ENCODE measurements at regions not wholly inside any gene's neighbourhood (a gene's known extent, or its start where the extent isn't known, plus 50 kb on each side); places are given as distances from the start of the nearest gene placed in this dataset.

- TF ChIP-seq, protein P1, sequence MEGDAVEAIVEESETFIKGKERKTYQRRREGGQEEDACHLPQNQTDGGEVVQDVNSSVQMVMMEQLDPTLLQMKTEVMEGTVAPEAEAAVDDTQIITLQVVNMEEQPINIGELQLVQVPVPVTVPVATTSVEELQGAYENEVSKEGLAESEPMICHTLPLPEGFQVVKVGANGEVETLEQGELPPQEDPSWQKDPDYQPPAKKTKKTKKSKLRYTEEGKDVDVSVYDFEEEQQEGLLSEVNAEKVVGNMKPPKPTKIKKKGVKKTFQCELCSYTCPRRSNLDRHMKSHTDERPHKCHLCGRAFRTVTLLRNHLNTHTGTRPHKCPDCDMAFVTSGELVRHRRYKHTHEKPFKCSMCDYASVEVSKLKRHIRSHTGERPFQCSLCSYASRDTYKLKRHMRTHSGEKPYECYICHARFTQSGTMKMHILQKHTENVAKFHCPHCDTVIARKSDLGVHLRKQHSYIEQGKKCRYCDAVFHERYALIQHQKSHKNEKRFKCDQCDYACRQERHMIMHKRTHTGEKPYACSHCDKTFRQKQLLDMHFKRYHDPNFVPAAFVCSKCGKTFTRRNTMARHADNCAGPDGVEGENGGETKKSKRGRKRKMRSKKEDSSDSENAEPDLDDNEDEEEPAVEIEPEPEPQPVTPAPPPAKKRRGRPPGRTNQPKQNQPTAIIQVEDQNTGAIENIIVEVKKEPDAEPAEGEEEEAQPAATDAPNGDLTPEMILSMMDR (conservative IDR thresholded peaks at IDR 0.05) = no peak
- H3K27ac ChIP-seq = no peak overlapping the region
These were observed 167.8 kb upstream of the PPP3CA start for GRCh38 chr4:101515099-101515498.

GRCh38 chr4:101512416-101512815 lies 165.1 kb upstream of the PPP3CA start:
- TF ChIP-seq, protein P1 (conservative IDR thresholded peaks at IDR 0.05) = no peak
- no peak overlapping the region for H3K27ac ChIP-seq

DNA sequence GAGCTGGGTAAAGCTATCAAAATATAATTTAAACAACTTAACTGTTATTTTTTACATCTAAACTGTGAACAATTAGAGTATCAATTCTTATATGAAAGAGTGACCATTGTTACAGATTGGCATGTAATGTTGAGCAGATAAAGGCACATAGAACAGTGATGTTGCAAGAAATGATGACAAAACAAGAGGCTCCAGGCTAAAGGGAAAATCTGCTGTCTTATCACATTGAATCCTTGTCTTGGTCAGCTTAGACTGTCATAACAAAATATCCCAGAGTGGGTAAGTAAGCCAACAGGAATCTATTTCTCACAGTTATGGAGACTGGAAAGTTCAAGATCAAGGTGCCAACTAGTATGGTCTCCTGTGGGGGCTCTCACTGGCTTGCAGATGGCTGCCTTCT lies 154.1 kb upstream of the PPP3CA start:
- TF ChIP-seq, protein P1 (conservative IDR thresholded peaks at IDR 0.05) = no peak
- no peak overlapping the region for H3K27ac ChIP-seq

GRCh38 chr4:101500742-101501141 lies 153.4 kb upstream of the PPP3CA start:
- TF ChIP-seq, protein P1 (conservative IDR thresholded peaks at IDR 0.05) = no peak
- no peak overlapping the region for H3K27ac ChIP-seq

DNA sequence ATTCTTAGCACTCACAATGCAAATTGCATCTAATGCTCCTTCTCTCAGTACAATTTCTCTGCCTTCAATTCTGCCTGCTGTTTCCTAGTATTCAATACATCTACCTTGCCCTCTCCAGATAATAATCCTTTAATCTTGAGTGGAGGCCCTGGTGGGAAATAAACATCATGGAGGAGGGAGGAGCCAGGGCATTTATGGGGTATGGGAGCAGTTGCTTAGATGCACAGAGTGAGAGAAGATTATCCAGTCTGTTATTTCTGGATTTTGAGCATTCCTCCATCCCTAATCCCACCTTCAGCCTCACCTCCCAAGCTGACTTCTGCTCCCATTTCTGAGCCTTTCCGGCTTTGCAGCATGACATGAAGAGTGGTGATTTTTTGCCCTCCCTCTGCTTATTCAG lies 127.9 kb upstream of the PPP3CA start:
- TF ChIP-seq, protein P1 (conservative IDR thresholded peaks at IDR 0.05) = no peak
- H3K27ac ChIP-seq = no peak overlapping the region

GRCh38 chr4:101471201-101471600 lies 123.9 kb upstream of the PPP3CA start:
- TF ChIP-seq, protein P1 (conservative IDR thresholded peaks at IDR 0.05) = no peak
- no peak overlapping the region for H3K27ac ChIP-seq

- TF ChIP-seq, protein P1 (conservative IDR thresholded peaks at IDR 0.05) = no peak
- no peak overlapping the region for H3K27ac ChIP-seq
These were observed 117.3 kb upstream of the PPP3CA start for GRCh38 chr4:101464596-101464995.

DNA sequence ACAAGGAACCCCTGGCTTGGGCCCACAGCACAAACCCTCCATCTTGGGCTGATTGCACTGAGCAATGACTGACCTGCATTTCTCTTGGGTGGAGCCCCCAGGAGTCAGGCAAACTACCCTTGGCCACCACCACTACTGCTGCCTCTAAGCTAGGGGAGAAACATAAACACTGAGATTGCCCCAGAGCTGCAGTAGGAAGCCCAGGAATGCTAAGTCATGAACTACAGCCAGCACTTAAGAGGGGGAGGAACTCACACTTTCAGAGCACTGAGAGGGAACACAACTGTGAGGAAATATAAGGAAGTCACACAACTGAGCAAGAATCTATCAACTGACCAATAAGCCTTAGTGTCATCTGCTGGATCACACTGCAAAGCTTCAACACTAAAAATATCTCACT lies 111.6 kb upstream of the PPP3CA start:
- H3K27ac ChIP-seq = no peak overlapping the region
- TF ChIP-seq, protein P1 (conservative IDR thresholded peaks at IDR 0.05) = no peak

All from VCaP (cell line).